Trophoblast cell (in vitro differentiated cells and primary cell): ENCODE measurements at regions not wholly inside any gene's neighbourhood (a gene's known extent, or its start where the extent isn't known, plus 50 kb on each side); places are given as distances from the start of the nearest gene placed in this dataset.
"Not testable (repeated sequence)": the region's sequence is repeated elsewhere in the genome, so short reads cannot be mapped to it uniquely, and the experiment has no call there.

ENCODE experiments used
- DNase-seq, 2 donors: peaks; one replicate each; pipeline ENCODE4 v3.0.0-alpha.2; 2016
- H2AFZ ChIP-seq: 2 replicates; pipeline ENCODE4 v1.6.1; 2013; ENCODE audit warnings: low read length, moderate library complexity, mild to moderate bottlenecking; ENCODE audit not compliant: insufficient read depth, poor library complexity
- H2AK5ac ChIP-seq: 2 replicates; pipeline ENCODE4 v1.6.1; 2013; ENCODE audit warnings: mild to moderate bottlenecking, low read length
- H2BK120ac ChIP-seq: 2 replicates; pipeline ENCODE4 v1.6.1; 2013; ENCODE audit warnings: low read length, mild to moderate bottlenecking, moderate library complexity; ENCODE audit not compliant: insufficient read depth, poor library complexity
- H2BK12ac ChIP-seq: 2 replicates; pipeline ENCODE4 v1.6.1; 2013; ENCODE audit warnings: mild to moderate bottlenecking, low read length, moderate library complexity
- H2BK5ac ChIP-seq: 2 replicates; pipeline ENCODE4 v1.6.1; 2013; ENCODE audit warnings: low read length, low read depth, moderate library complexity, mild to moderate bottlenecking; ENCODE audit not compliant: poor library complexity
- H3K14ac ChIP-seq: 2 replicates; pipeline ENCODE4 v1.6.1; 2013; ENCODE audit warnings: mild to moderate bottlenecking, low read length
- H3K18ac ChIP-seq: 2 replicates; pipeline ENCODE4 v1.6.1; 2013; ENCODE audit warnings: mild to moderate bottlenecking, low read length
- H3K23ac ChIP-seq: 2 replicates; pipeline ENCODE4 v1.6.1; 2013; ENCODE audit warnings: low read length
- H3K27ac ChIP-seq: 2 replicates; pipeline ENCODE4 v1.5.1; 2013; ENCODE audit warnings: low read depth, mild to moderate bottlenecking, inconsistent platforms, low read length, moderate library complexity
- H3K27me3 ChIP-seq: 2 replicates; pipeline ENCODE4 v1.6.1; 2013; ENCODE audit warnings: inconsistent platforms, mild to moderate bottlenecking, low read length, moderate library complexity; ENCODE audit not compliant: insufficient read depth
- H3K36me3 ChIP-seq, 2 experiments: 1 replicate in 1 of 2; 2 replicates in 1 of 2; pipeline ENCODE4 v1.6.1; 2013; ENCODE audit warnings: low read length in 2 of 2, mild to moderate bottlenecking in 2 of 2, moderate library complexity in 1 of 2; ENCODE audit not compliant: insufficient read depth in 2 of 2, control insufficient read depth in 1 of 2
- H3K4ac ChIP-seq: 2 replicates; pipeline ENCODE4 v1.6.1; 2013; ENCODE audit warnings: low read depth, mild to moderate bottlenecking, low read length, moderate library complexity
- H3K4me1 ChIP-seq, 2 experiments: 1 replicate in 1 of 2; 2 replicates in 1 of 2; pipeline ENCODE4 v1.6.1; 2013; ENCODE audit warnings: low read length in 2 of 2, mild to moderate bottlenecking in 2 of 2, moderate library complexity in 1 of 2; ENCODE audit not compliant: insufficient read depth in 2 of 2, control insufficient read depth in 1 of 2
- H3K4me2 ChIP-seq: 2 replicates; pipeline ENCODE4 v1.6.1; 2013; ENCODE audit warnings: inconsistent platforms, mild to moderate bottlenecking, low read length, moderate library complexity
- H3K4me3 ChIP-seq: 2 replicates; pipeline ENCODE4 v1.5.1; 2013; ENCODE audit warnings: mild to moderate bottlenecking, low read depth, low read length, inconsistent platforms
- H3K79me1 ChIP-seq: one replicate; pipeline ENCODE4 v1.6.1; 2013; ENCODE audit warnings: low read length
- H3K79me2 ChIP-seq: 2 replicates; pipeline ENCODE4 v1.6.1; 2013; ENCODE audit warnings: low read length, mild to moderate bottlenecking; ENCODE audit not compliant: control insufficient read depth, insufficient read depth, poor library complexity
- H3K9ac ChIP-seq: 2 replicates; pipeline ENCODE4 v1.6.1; 2013; ENCODE audit warnings: mild to moderate bottlenecking, low read length
- H3K9me3 ChIP-seq: 2 replicates; pipeline ENCODE4 v1.6.1; 2013; ENCODE audit warnings: low read depth, mild to moderate bottlenecking, control low read depth, inconsistent platforms, low read length; ENCODE audit not compliant: insufficient read depth
- H4K12ac ChIP-seq: 2 replicates; pipeline ENCODE4 v1.6.1; 2013; ENCODE audit warnings: low read depth, mild to moderate bottlenecking, low read length, moderate library complexity
- H4K8ac ChIP-seq: 2 replicates; pipeline ENCODE4 v1.6.1; 2013; ENCODE audit warnings: low read depth, mild to moderate bottlenecking, low read length, moderate library complexity
- H4K91ac ChIP-seq: one replicate; pipeline ENCODE4 v1.6.1; 2013; ENCODE audit warnings: low read depth, mild to moderate bottlenecking, low read length, moderate library complexity
- WGBS: extraction: QIAGEN DNeasy Blood & Tissue Kit; methylation state at CpG from one replicate; pipeline ENCODE4 v1.1.7; 2013; ENCODE audit warnings: missing lambda C conversion rate; ENCODE audit not compliant: insufficient read length, insufficient coverage; ENCODE audit errors: extremely low coverage; 5-methylcytosine and 5-hydroxymethylcytosine counted together

DNA sequence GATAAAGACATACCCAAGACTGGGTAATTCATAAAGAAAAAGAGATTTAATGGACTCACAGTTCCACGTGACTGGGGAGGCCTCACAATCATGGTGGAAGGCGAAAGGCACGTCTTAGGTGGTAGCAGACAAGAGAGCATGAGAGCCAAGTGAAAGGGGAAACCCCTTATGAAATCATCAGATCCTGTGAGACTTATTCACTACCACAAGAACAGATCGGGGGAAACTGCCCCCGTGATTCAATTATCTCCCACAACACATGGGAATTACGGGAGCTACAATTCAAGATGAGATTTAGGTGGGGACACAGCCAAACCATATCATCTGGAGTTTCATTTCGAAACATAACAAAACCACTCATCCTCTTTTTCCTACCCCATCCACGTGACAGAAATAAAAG, 193.2 kb downstream of the OR2B2 start:
- H3K23ac ChIP-seq, H3K18ac ChIP-seq, H2AK5ac ChIP-seq, H3K9ac ChIP-seq, H4K8ac ChIP-seq, H3K4me2 ChIP-seq, H3K4me1 ChIP-seq, H3K14ac ChIP-seq, H3K4ac ChIP-seq, H3K9me3 ChIP-seq, H2BK5ac ChIP-seq, H4K12ac ChIP-seq, H2AFZ ChIP-seq, H3K27ac ChIP-seq, H3K27me3 ChIP-seq, H2BK12ac ChIP-seq, H2BK120ac ChIP-seq, H3K4me3 ChIP-seq, H4K91ac ChIP-seq, H3K36me3 ChIP-seq, DNase-seq, H3K79me1 ChIP-seq, H3K79me2 ChIP-seq: not testable (repeated sequence)
- WGBS: 100% methylated on average over 2 of the region's 8 CpGs

DNA sequence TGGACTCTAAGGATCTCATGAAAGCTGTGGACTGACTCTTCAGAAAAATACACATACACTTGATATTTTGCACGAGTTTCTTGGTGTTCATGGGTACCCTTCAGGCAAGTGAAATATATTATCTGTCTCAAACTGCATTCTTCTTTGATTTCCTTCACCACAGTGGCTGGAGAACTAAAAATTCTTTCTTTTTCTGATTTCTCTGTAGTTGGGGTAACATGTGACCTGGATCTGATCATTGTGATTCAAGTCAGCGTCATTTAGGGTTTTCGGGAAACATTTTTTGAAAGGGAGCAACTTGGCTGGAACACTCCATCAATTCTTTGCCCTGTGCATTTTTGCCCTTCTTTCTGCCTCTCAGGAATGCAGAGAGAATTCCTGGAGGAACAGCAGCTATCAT, 205.8 kb downstream of the OR2B2 start:
- no peak overlapping the region for H2BK120ac ChIP-seq
- no peak overlapping the region for H2AK5ac ChIP-seq
- H3K4me3 ChIP-seq: no peak overlapping the region
- no peak overlapping the region for H3K14ac ChIP-seq
- H2BK5ac ChIP-seq: no peak overlapping the region
- H4K8ac ChIP-seq: no peak overlapping the region
- H3K27ac ChIP-seq: no peak overlapping the region
- H3K4ac ChIP-seq: no peak overlapping the region
- H4K12ac ChIP-seq: no peak overlapping the region
- H3K36me3 ChIP-seq: peaks cover 5 to 7% of the 10 kb centered on the region in 2 experiments
- no peak overlapping the region for H3K9ac ChIP-seq
- no peaks in the 10 kb centered on the region for H3K27me3 ChIP-seq
- H3K18ac ChIP-seq: no peak overlapping the region
- no peak overlapping the region for H4K91ac ChIP-seq
- H3K23ac ChIP-seq: no peak overlapping the region
- no peak for DNase-seq
- H2BK12ac ChIP-seq: no peak overlapping the region
- H3K4me1 ChIP-seq: no peaks in the 10 kb centered on the region
- no peaks in the 10 kb centered on the region for H3K79me2 ChIP-seq
- H3K79me1 ChIP-seq: no peaks in the 10 kb centered on the region
- no peak overlapping the region for H3K4me2 ChIP-seq
- H3K9me3 ChIP-seq: no peaks in the 10 kb centered on the region
- no peak overlapping the region for H2AFZ ChIP-seq
- WGBS: no CpG with 5 or more reads among the region's 3 CpGs

DNA sequence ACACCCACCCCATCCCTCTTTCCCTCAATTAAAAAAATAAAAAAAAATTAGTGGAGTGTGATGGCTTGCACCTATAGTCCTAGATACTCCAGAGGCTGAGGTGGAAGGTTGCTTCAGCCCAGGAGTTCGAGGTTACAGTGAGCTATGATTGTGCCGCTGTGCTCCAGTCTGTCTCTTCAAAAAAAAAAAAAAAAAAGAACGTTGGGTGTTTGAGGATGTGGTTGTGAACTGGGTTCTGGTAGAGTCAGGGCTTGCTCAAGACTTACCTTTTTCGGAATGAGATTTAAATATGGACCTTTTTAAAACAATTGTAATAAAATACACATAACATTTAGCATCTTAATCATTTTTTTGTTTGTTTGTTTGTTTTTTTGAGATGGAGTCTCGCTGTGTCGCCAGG, 211.9 kb downstream of the OR2B2 start:
- Histone ChIP-seq H3K4me2 (no peak overlapping the region), H4K12ac (no peak overlapping the region), H3K27me3 (no peaks in the 10 kb centered on the region), H3K4me1 (no peaks in the 10 kb centered on the region), H3K4ac (no peak overlapping the region), H2BK5ac (no peak overlapping the region), H3K14ac (no peak overlapping the region), H3K4me3 (no peak overlapping the region), H3K36me3 (peaks cover 3 to 5% of the 10 kb centered on the region in 2 experiments), H3K79me1 (no peaks in the 10 kb centered on the region), H2BK120ac (no peak overlapping the region), H2BK12ac (no peak overlapping the region), H4K91ac (no peak overlapping the region), H3K23ac (no peak overlapping the region), H3K18ac (no peak overlapping the region), H3K27ac (no peak overlapping the region), H3K9me3 (no peaks in the 10 kb centered on the region), H3K79me2 (no peaks in the 10 kb centered on the region), H2AFZ (no peak overlapping the region), H4K8ac (no peak overlapping the region), H3K9ac (no peak overlapping the region), H2AK5ac (no peak overlapping the region)
- DNase-seq: no peak
- no CpG with 5 or more reads among the region's 6 CpGs for WGBS

DNA sequence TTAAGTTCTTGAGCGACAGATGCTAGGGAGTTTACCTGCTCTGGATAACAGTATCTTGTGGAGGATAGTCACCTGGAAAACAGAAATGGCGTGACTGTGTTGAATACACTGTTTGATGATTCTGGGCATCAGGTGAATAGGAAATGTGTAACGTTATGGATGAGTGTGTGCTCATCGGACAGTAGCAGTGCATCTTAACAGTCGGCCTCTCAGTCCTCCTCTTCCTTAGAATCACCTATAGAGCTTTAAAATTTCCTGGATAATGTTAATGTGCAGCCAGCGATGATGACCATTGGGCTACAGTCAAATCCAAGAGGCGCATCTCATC, 217.7 kb downstream of the OR2B2 start:
- no peak overlapping the region for H4K91ac ChIP-seq
- H3K4ac ChIP-seq: no peak overlapping the region
- H3K36me3 ChIP-seq: no peaks in the 10 kb centered on the region
- no peak overlapping the region for H3K18ac ChIP-seq
- H3K14ac ChIP-seq: no peak overlapping the region
- peak overlapping the region; percentile 90 for H2AFZ ChIP-seq
- peak overlapping the region; percentile 72 for H3K4me2 ChIP-seq
- no peak overlapping the region for H2BK5ac ChIP-seq
- H3K23ac ChIP-seq: no peak overlapping the region
- DNase-seq: no peak
- peaks cover 4% of the 10 kb centered on the region for H3K79me1 ChIP-seq
- H2BK120ac ChIP-seq: no peak overlapping the region
- peak overlapping the region; percentile 70 for H3K9ac ChIP-seq
- no peak overlapping the region for H2BK12ac ChIP-seq
- WGBS: no CpG with 5 or more reads among the region's 7 CpGs
- no peaks in the 10 kb centered on the region for H3K27me3 ChIP-seq
- peak overlapping the region; percentile 87 for H4K8ac ChIP-seq
- peak overlapping the region; percentile 68 for H4K12ac ChIP-seq
- no peaks in the 10 kb centered on the region for H3K79me2 ChIP-seq
- peak overlapping the region; percentile 74 for H3K4me3 ChIP-seq
- no peak overlapping the region for H2AK5ac ChIP-seq
- H3K27ac ChIP-seq: no peak overlapping the region
- H3K4me1 ChIP-seq: peaks cover 3 to 6% of the 10 kb centered on the region in 2 experiments
- H3K9me3 ChIP-seq: no peaks in the 10 kb centered on the region
